ENCODE measurements at regions not wholly inside any gene's neighbourhood (a gene's known extent, or its start where the extent isn't known, plus 50 kb on each side); places are given as distances from the start of the nearest gene placed in this dataset.
"Not testable (repeated sequence)": the region's sequence is repeated elsewhere in the genome, so short reads cannot be mapped to it uniquely, and the experiment has no call there.

DNA sequence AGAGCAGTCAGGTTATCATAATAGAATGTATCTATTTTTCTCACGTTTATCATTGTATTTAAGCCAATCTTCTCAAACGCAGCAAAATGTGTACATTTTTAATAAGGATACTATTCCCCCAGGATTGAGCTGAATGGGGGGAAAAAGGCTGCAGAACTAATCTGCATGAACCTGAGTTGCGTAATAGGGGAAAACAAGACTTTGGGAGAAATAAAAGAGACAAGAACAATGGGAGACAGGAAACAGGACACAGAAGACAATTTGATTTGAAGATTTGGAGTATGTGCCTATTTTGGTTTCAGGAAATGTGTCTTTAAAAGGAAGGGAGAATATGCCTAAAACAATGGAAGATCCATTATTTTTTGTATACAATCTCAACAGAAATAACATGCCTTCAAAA, 844.5 kb downstream of the DIAPH3 start:
- Histone ChIP-seq H3K4me1 (ENCODE audit: insufficient read depth) (no peaks in the 10 kb centered on the region), H3K27ac (no peak overlapping the region), H3K9me3 (no peaks in the 10 kb centered on the region), H3K4me3 (no peak overlapping the region), H3K36me3 (no peaks in the 10 kb centered on the region), H3K27me3 (no peaks in the 10 kb centered on the region)
- 52 to 67% (median 56%) methylated on average over 3 of the region's 3 CpGs for WGBS, 3 donors
- no peak for DNase-seq
- TF ChIP-seq POLR2A (IDR thresholded peaks at IDR 0.05) (no peak), CTCF (IDR thresholded peaks at IDR 0.05) (no peak), EP300 (IDR thresholded peaks at IDR 0.05) (no peak)
- intact Hi-C loops (cut with DNase I): no loop called here

DNA sequence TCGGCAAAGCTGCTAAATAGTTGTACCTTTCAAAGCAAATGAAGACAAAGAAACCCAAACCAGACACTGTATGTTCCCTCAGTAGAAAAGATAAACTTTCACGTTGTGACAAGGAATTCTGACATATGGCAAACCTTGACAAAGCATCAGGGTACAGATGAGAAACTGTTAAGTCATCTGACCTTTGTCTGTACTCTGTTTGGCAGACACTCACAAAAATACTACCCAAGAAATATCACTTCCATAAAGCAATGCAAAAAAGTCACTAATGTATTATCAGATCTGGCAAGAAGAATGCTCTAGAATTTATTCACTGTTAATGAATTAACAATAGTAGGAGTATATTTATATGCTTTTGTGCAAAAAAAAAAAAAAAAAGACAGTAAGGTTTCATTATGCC, 843.7 kb downstream of the DIAPH3 start:
- no peaks in the 10 kb centered on the region for H3K27me3 ChIP-seq
- WGBS, 3 donors: 53 to 58% (median 53%) methylated on average over 2 of the region's 2 CpGs
- no peaks in the 10 kb centered on the region for H3K4me1 ChIP-seq (ENCODE audit: insufficient read depth)
- DNase-seq: no peak
- no peak for TF ChIP-seq EP300 (IDR thresholded peaks at IDR 0.05)
- no peak for TF ChIP-seq POLR2A (IDR thresholded peaks at IDR 0.05)
- TF ChIP-seq CTCF (IDR thresholded peaks at IDR 0.05): no peak
- H3K36me3 ChIP-seq: no peaks in the 10 kb centered on the region
- H3K4me3 ChIP-seq: no peak overlapping the region
- H3K9me3 ChIP-seq: no peaks in the 10 kb centered on the region
- no peak overlapping the region for H3K27ac ChIP-seq
- intact Hi-C loops (cut with DNase I): no loop called here

- H3K27ac ChIP-seq; intact Hi-C loops (cut with DNase I); H3K9me3 ChIP-seq; H3K4me1 ChIP-seq (ENCODE audit: insufficient read depth); H3K4me3 ChIP-seq; DNase-seq; H3K36me3 ChIP-seq; H3K27me3 ChIP-seq: not testable (repeated sequence)
- WGBS, 3 donors: 96 to 97% (median 97%) methylated on average over 4 of the region's 4 CpGs
Measured at GRCh38 chr13:59324401-59324800, 839.3 kb downstream of the DIAPH3 start.

DNA sequence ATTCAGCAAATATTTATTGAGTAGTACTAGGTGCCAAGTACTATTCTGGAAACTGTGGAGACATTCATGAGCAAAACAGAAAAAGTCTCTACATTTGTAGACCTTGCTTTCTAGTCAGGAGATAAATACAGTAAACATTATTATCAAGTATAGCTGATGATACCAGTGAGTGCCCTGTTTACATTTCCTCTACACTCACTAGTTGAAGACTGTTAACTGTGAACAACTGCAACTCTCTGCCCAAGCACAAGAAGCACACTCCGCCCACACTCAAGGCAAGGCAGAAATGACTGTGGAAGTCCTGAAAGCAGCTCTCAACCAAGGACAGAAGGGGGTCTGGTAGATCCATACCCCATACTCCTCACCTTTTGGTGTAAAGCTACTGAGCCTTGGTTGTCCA, 837.0 kb downstream of the DIAPH3 start:
- WGBS, 3 donors: 91 to 95% (median 93%) methylated on average over 1 of the region's 1 CpG
- Histone ChIP-seq H3K27ac (no peak overlapping the region), H3K4me1 (ENCODE audit: insufficient read depth) (no peaks in the 10 kb centered on the region), H3K9me3 (no peaks in the 10 kb centered on the region), H3K4me3 (no peak overlapping the region), H3K36me3 (no peaks in the 10 kb centered on the region), H3K27me3 (no peaks in the 10 kb centered on the region)
- no peak for DNase-seq
- intact Hi-C loops (cut with DNase I): no loop called here
- TF ChIP-seq EP300 (IDR thresholded peaks at IDR 0.05) (no peak), POLR2A (IDR thresholded peaks at IDR 0.05) (no peak), CTCF (IDR thresholded peaks at IDR 0.05) (no peak)

DNA sequence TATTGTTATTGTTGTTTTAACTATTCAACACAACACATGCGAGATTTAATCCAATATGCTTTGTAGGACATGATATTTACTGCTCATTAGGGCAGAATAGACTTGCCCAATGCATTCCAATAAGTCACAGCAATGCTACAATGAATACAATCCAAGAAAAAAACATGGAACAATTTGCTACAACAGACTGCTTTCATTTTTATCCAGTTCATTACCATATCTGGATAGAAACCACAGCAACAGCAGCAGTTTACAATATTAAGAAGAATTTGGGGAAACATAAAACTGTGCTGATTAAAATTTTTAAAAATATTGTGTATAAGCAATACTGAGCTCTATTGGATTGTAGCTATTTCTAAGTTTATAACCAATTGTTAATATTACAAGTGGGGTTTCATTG, 833.0 kb downstream of the DIAPH3 start:
- WGBS, 3 donors: 11 to 46% (median 14%) methylated on average over 1 of the region's 1 CpG
- Histone ChIP-seq H3K27ac (no peak overlapping the region), H3K9me3 (no peaks in the 10 kb centered on the region), H3K27me3 (no peaks in the 10 kb centered on the region), H3K4me3 (no peak overlapping the region), H3K4me1 (ENCODE audit: insufficient read depth) (no peaks in the 10 kb centered on the region), H3K36me3 (no peaks in the 10 kb centered on the region)
- DNase-seq: no peak
- intact Hi-C loops (cut with DNase I): no loop called here
- TF ChIP-seq EP300 (IDR thresholded peaks at IDR 0.05) (no peak), POLR2A (IDR thresholded peaks at IDR 0.05) (no peak), CTCF (IDR thresholded peaks at IDR 0.05) (no peak)
